Nephron (organoid): ENCODE measurements at regions not wholly inside any gene's neighbourhood (a gene's known extent, or its start where the extent isn't known, plus 50 kb on each side); places are given as distances from the start of the nearest gene placed in this dataset.

Experiments
- H3K27ac Mint-ChIP-seq, 3 experiments: 2 replicates each; pipeline ENCODE4 v1.8.0; 2020; ENCODE audit warnings: mixed read lengths in 3 of 3, mild to moderate bottlenecking in 2 of 3, moderate library complexity in 1 of 3
- H3K27me3 Mint-ChIP-seq: 2 replicates; pipeline ENCODE4 v1.8.0; 2021; ENCODE audit warnings: low read depth, mild to moderate bottlenecking, moderate library complexity, mixed read lengths
- H3K36me3 Mint-ChIP-seq: 2 replicates; pipeline ENCODE4 v1.8.0; 2020; ENCODE audit warnings: low read depth, mixed read lengths
- H3K4me1 Mint-ChIP-seq: 2 replicates; pipeline ENCODE4 v1.8.0; 2020; ENCODE audit warnings: mixed read lengths
- H3K4me3 Mint-ChIP-seq, 3 experiments: 2 replicates each; pipeline ENCODE4 v1.8.0; 2020; ENCODE audit warnings: mild to moderate bottlenecking in 3 of 3, mixed read lengths in 3 of 3, moderate library complexity in 2 of 3
- H3K9me3 Mint-ChIP-seq: 2 replicates; pipeline ENCODE4 v1.8.0; 2020; ENCODE audit warnings: mixed read lengths
- CTCF ChIP-seq, 3 experiments: fragments of 200-600 bp; sonication (generic); IDR thresholded peaks; one replicate each; pipeline ENCODE4 v1.5.0; 2021; ENCODE audit warnings: antibody characterized with exemption in 3 of 3; ENCODE audit not compliant: unreplicated experiment in 3 of 3

DNA sequence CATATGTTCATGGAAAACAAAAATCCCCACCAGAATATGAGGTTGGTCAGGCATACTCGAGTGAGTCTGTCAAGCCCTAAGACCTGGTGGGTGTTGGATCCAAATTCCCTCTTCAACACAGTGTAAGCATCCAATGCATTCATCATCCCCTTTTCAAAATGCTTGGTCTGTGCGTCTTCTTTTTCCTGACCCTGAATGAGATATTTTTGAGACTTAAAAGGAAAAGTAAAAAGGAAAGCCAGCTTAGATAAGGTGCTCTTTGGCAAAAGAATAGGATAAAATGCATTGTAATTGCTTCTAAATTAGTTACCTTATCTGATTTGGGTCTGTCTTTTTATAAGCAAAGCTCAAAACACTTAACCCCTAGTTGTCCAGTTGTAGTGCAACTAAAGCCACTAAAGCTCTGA is 331.5 kb downstream of the PTEN start:
- Mint-ChIP-seq H3K4me1 (peaks cover 11% of the 10 kb centered on the region), H3K36me3 (no peaks in the 10 kb centered on the region), H3K27me3 (no peaks in the 10 kb centered on the region), H3K4me3 (no peak overlapping the region), H3K9me3 (no peaks in the 10 kb centered on the region), H3K27ac (peak overlapping the region in 1 of 3 experiments; percentile 63)
- TF ChIP-seq CTCF (IDR thresholded peaks at IDR 0.05; ENCODE audit: unreplicated experiment in 3 of 3): no peak

DNA sequence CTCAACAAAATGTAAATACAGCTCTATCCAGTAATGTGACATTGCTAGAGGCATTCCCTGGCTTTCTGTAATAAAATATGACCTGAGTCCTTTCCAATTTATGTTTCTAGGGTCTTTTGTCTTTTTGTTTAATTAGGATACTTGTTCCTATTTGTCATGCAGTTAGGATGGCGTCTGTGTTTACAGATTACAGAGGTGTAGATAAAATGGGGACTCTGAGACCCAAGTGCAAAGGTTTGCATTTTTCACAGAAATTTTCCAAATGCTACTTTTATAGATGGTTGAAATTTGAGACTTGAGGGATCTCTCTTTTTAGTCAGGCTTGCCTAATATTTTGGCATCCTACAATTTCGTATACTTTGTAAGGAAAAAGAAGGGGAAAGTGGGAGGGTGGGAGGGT is 332.4 kb downstream of the PTEN start:
- Mint-ChIP-seq H3K27me3 (no peaks in the 10 kb centered on the region), H3K4me3 (no peak overlapping the region), H3K36me3 (no peaks in the 10 kb centered on the region), H3K9me3 (no peaks in the 10 kb centered on the region), H3K4me1 (peaks cover 16% of the 10 kb centered on the region), H3K27ac (peak overlapping the region in 1 of 3 experiments; percentile 63)
- no peak for TF ChIP-seq CTCF (IDR thresholded peaks at IDR 0.05; ENCODE audit: unreplicated experiment in 3 of 3)

DNA sequence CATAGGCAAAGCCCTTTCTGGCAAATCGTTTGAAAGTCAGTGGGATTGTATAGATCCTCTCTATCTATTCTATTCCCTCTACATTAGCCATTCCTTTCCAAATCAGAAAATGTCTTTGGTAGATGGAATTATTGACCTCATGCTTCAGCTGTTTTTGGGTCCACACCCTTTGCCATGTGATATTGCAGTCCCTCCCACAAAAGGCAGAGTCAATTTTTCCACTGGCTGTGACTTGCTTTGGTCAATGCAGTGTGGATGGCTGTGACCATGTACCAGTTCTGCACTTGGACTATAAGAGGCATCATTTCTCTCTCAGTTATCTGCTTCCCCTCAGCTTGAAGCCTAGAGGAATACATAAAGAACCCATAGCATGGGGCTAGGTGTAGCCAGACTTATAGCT is 332.9 kb downstream of the PTEN start:
- no peak for TF ChIP-seq CTCF (IDR thresholded peaks at IDR 0.05; ENCODE audit: unreplicated experiment in 3 of 3)
- Mint-ChIP-seq H3K27me3 (no peaks in the 10 kb centered on the region), H3K4me1 (peaks cover 16% of the 10 kb centered on the region), H3K9me3 (no peaks in the 10 kb centered on the region), H3K4me3 (no peak overlapping the region), H3K27ac (peak overlapping the region in 1 of 3 experiments; percentile 63), H3K36me3 (no peaks in the 10 kb centered on the region)

DNA sequence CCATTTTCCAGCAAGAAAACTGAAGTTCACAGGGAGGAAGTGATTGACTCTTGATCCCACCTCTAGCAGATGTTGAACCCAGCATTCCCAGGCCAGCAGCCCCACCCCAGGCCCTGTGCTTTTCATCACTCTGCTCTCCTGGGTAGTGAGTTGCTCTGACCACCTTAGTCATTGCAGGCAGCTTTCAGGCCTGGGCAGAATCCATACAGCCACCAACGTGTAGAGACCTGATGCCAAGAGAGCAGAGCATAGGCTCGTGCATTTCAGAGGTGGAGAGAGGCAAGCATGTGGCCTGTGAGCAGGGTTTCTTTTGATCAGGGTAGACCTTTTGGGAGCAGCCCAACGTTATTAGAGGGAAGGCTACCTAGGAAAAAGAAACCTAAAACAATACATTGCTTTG is 334.6 kb downstream of the PTEN start:
- TF ChIP-seq CTCF (IDR thresholded peaks at IDR 0.05; ENCODE audit: unreplicated experiment in 3 of 3): no peak
- Mint-ChIP-seq H3K4me3 (no peak overlapping the region), H3K27ac (no peak overlapping the region), H3K4me1 (peaks cover 16% of the 10 kb centered on the region), H3K36me3 (no peaks in the 10 kb centered on the region), H3K27me3 (no peaks in the 10 kb centered on the region), H3K9me3 (no peaks in the 10 kb centered on the region)

DNA sequence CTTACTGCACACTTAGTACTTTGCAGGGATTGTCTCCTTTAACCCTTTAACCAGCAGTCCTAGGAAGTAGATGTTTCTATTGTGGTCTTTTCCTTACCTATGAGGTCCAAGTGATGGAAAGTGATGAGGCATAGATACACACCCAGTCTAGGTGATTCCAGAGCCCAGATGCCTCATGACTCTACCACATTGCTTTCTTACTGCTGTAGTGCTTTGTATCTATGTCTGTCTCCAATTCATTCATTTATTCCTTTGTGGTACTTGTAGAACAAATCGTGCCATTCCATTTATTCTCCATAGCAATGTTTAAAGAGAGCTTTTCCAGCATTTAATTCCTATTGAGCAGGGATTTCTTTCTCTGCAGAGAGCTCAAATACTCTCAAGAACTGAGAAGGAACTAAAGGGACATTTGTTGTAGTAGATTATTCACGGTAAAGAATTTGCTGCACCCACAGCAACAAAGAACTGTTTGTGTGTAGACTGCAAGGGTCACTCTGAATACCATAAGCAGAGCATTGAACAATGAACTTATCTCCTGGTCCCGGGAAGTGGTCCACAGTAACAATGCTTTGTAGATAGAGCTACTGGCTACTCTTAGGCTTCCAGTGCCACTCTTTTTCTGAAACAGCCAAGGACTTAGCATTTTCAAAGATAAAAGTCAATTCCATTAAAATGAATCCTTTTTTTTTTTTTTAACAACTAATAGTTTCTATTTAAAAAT is 337.0 kb downstream of the PTEN start:
- no peaks in the 10 kb centered on the region for H3K36me3 Mint-ChIP-seq
- H3K27ac Mint-ChIP-seq: peak overlapping the region in 1 of 3 experiments; percentile 9
- no peak overlapping the region for H3K4me3 Mint-ChIP-seq
- peaks cover 14% of the 10 kb centered on the region for H3K4me1 Mint-ChIP-seq
- H3K27me3 Mint-ChIP-seq: no peaks in the 10 kb centered on the region
- no peaks in the 10 kb centered on the region for H3K9me3 Mint-ChIP-seq
- TF ChIP-seq CTCF (IDR thresholded peaks at IDR 0.05; ENCODE audit: unreplicated experiment in 3 of 3): no peak

DNA sequence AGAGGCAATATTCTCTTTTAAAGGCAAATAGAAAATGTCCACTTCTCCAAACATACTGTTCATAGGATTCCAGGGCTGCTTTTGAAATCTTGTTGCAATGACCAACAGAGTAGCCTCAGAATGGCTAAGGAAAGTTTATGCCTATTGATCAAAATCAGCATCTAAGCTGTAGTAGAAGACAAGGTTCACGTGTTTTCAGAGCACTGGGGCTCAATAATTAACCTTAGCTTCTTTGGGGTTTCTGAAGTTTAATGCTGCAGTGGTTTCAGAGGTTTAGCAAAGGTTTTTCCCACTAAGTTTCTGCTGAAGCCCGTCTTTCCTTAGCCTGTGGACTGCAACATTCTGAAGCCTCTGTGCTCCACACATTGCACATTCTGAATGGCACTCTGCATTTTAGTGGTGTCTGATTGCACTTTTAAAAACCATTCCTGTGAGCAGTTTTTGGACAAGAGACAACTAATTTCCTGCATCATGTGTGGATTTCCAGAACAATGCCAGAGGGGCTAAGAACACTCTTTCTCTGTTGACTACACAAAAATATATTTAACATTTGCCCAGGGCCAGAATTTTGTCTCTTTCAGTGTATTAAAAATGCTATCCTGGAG is 342.5 kb downstream of the PTEN start:
- Mint-ChIP-seq H3K27me3 (no peaks in the 10 kb centered on the region), H3K36me3 (no peaks in the 10 kb centered on the region), H3K27ac (peak overlapping the region; percentile 4 to 93 (median 68)), H3K4me1 (peaks cover 28% of the 10 kb centered on the region), H3K9me3 (no peaks in the 10 kb centered on the region), H3K4me3 (no peak overlapping the region)
- TF ChIP-seq CTCF (IDR thresholded peaks at IDR 0.05; ENCODE audit: unreplicated experiment in 3 of 3): no peak
